GM12892 (cell line): ENCODE measurements at regions not wholly inside any gene's neighbourhood (a gene's known extent, or its start where the extent isn't known, plus 50 kb on each side); places are given as distances from the start of the nearest gene placed in this dataset.

Experiments used
- POLR2A ChIP-seq: IDR thresholded peaks from 2 replicates; pipeline ENCODE4 v1.6.1; 2011; ENCODE audit warnings: low read depth, low read length, control low read depth
- POLR2AphosphoS5 ChIP-seq: IDR thresholded peaks from 2 replicates; pipeline ENCODE4 v1.6.1; 2011; ENCODE audit warnings: low read depth, low read length, control low read depth

DNA sequence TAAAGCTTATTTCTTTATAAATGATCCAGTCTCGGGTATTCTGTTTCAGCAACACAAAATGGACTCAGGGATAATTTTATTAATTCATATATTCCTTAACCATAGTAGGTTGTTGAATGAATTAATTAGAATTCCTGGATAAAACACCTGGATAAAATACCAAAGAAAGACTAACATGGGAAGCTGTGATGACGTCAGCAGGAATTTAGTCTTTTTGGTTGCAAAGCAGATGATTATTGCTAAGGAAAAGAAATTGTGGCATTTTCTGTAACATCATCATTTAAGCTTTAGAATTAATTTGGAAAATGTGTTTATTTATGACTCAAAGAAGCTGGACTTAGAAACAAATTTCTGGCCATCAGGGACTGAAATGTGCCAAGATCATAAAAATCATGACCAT, 228.3 kb upstream of the ZBTB20 start:
- no peak for TF ChIP-seq POLR2AphosphoS5
- no peak for TF ChIP-seq POLR2A
